Stimulated activated CD4-positive, alpha-beta T cell treated with anti-CD3 and anti-CD28 coated beads, Interleukin-1b, Interleukin-23, amount 100 ng/mL, for 4 hours (primary cell): ENCODE measurements at regions not wholly inside any gene's neighbourhood (a gene's known extent, or its start where the extent isn't known, plus 50 kb on each side); places are given as distances from the start of the nearest gene placed in this dataset.
A peak's percentile ranks its signal among the peaks of the same experiment; 100 is the strongest.

ENCODE experiments used
- DNase-seq, 2 donors: peaks; one replicate each; pipeline ENCODE4 v3.0.0-alpha.2; 2020; ENCODE audit warnings: low read depth in 2 of 2

DNA sequence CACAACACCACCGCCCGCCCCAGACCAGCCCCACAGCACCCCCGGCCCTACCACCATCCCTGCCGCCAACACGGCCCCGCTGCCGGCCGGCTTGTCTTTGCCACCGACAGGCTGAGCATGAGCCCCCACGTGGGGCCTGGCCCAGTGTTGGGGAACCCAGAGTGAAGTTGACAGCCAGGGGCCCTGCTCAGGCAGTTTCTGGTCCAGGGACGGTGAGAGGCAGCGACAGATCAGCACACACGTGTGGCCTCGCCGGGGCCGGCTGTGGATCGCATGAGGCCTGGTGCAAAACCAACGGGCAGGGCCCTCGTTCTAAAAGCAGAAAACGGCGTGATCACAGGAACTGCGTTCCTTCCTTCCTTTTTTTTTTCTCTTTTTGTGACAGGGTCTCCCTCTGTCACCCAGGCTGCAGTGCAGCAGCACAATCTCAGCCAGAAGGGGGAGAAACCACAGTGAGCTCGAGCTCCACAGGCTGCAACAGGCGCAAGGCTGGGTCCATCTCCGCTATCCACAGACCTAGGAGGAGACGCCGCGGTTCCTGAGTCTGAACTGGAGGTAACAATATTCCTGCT lies 50.5 kb upstream of the FBRSL1 start:
- DNase-seq = no peak

GRCh38 chr12:132438726-132439125 lies 51.2 kb upstream of the FBRSL1 start:
- DNase-seq = no peak

DNA sequence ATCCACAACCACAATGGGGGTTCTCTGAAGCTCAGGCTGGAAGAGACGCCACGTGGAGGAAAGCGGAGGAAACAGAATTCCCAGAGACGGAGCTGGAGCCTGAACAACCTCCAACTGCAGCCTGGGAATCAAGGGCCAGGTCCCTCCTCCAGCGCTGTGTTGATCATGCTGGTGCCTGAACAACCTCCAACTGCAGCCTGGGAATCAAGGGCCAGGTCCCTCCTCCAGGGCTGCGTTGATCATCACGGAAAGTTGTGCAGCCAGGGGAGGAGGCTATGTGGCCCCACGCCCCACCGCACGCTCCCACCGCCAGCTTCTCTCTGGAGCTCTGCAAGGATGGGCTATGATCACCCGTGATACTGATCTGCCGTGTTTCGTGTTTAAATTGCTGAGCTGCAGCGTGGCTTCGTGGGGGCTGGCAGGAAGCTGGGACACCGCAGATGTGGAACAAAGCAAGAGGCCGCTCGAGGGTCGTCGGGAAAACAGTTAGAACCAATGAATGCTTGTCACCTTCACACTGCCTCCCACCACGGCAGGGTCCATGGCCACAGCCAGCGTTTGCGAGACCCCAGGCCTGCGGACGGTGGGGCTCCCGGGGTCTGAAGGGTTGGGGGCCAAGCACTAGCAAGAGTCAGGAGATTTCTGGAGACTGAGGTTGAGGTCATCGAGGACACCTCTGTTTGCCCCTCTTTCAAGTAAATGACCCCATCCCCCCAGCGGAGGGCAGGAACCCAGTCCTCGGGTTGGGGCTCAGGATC lies 51.8 kb upstream of the FBRSL1 start:
- no peak for DNase-seq

DNA sequence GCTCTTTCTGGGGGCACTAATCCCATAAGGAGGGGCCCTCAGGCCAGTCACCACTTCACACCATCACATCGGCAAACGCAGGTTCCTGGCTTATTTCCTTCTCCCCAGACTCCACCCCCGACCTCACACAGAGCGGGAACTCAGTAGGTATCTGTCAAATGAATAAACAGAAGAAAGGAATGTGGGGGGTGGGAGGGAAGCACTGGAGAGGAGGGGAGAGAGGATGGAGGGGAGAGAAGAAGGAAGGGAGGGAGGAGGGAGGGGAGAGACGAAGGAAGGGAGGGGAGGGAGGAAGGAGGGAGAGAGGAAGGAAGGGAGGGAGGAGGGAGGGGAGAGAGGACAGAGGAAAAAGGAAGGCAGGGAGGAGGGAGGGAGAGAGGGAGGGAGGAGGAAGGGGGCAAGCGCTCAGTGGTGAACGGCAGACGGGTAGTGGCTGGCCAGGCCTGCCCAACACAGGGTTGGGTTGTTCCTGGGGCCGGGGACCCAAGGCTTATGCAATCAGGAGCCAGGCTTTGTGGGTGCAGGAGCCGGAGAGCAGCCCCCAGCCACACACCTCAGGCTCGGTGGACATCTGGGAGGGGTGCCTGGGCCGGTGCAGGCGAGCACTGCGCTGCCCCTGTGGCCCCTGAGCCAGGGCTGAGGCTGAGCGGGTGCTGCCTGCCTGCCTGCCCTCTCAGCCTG lies 52.6 kb upstream of the FBRSL1 start:
- no peak for DNase-seq

DNA sequence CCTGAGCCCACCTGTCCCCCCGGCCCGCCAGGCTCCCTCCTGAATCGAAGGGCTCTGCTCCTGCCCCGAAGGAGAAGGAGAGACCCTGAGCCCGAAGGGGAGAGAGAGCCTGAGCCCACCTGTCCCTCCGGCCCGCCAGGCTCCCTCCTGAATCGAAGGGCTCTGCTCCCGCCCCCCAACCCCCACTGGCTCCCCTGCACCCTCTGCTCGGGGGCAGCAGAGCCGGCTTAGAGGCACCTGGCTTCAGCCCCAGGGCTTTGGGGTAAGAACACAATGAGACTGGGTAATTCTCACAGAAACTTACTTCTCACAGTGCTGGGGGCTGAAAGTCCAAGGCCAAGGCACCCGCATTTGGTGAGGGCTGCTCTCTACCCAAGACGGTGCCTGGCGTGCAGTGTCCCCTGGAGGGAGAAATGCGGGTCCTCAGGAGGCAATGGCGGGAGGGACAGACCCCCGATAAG lies 53.1 kb upstream of the FBRSL1 start:
- no peak for DNase-seq

- DNase-seq = no peak
Measured at GRCh38 chr12:132435486-132436187, 54.3 kb upstream of the FBRSL1 start.

DNA sequence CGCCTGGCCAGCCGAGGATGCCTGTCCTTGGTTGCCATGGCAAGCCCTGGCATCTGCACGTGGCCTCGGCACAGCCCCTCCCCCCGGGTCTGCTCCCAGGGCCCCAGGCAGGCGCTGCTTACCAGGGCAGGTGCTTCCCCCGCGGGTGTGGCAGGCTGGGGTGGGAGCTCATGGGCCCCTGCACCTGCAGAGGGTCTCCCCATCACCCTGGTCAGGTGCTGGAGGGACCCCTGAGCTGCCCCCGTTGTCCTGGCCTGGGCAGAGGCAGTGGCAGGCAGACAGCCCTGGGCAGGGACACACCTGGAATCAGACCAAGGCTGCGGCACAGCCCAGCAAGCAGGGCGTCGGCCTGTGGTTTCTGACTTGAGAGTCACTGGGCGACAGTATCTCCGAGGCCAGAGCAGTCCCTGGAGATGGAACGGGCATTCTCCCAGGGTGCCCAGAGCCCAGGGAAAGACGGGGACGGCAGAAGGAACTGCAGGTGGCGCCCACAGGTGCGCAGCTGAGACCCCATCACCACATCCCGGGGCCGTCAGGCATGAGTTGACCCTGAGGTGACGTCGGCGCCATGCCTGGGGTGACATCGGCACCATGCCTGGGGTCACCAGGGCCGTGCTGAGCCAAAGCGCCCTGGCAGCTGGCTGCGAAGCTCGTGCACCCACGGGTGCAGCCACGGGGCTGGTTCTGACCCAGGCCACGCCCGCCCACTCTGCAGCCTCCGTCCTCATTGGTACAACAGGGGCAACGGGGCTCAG lies 56.1 kb upstream of the FBRSL1 start:
- no peak for DNase-seq

DNA sequence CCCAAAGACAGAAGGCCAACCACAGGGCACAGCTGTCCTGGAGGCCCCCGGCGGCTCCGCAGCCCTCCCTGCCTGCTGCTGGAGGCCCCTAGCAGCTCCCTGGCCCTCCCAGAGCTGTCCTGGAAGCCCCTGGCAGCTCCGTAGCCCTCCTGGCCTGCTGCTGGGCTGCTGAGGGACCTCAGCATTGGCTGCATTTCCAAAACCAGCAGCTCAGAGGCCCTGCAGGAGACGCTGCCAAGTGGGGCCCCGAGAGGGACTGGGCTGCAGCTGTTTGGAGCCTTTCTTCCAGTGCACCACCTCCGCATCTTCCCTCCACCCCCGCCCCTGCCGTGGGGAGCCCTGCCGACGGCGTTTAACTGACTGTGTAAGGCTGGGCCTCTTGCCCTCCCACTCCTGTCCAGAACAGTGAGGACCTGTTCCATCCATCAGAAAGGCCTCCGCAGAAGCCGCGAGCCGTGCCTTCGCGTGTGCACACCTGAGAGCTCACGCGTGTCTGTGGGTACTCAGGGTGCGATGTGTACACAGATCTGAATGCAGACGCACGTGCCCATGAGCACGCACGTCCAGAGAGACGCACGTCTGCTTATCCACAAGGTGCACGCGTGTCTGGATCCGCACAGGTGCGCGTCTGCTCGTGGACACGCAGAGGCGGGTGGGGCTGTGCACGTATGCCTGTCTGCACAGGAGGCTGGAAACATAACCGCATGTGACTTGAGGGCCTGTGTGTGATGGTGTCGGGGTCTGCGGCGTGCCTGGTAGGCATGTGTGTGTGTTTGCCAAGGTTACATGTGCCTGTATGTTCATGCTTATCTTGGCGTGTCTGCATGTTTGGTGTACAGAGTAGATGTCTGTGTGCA lies 57.0 kb upstream of the FBRSL1 start:
- no peak for DNase-seq

- no peak for DNase-seq
Measured at GRCh38 chr12:132432126-132432705, 57.7 kb upstream of the FBRSL1 start.

GRCh38 chr12:132430838-132431774 lies 58.8 kb upstream of the FBRSL1 start:
- no peak for DNase-seq

GRCh38 chr12:132429946-132430643 lies 59.9 kb upstream of the FBRSL1 start:
- peak; percentile 27 to 37 for DNase-seq

GRCh38 chr12:132429602-132429945 lies 60.4 kb upstream of the FBRSL1 start:
- DNase-seq = no peak

DNA sequence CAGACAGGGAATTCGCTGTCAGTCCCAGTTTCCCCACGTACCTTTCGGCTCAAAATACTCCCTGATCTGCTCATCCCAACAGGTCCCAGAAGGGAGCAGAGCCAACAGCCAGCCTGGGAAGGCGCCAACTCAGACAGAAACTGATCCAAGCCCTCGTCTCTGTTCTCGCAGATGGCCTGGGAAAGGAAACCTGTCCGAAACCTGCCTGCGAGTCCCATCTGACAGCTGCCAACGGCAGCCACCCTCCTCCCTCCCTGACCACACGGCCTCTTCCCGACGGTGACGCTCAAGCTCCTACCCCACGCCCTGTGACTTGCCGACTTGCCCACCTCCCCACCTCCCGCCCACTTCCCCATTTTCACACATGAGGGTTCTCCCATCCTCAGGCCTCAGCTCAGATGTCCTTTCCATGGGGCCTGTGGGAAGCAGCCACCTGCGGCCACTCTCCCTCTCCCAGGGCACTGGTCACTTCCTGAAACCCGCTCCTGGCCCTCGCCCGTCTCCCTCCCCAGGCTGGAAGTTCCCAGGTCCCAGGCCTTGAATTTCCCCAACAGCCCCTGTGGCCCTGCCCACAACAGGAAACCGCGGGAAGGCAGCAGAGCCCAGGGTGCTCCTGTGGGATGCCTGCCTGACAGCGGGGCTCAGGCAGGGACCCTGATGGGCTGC lies 60.9 kb upstream of the FBRSL1 start:
- DNase-seq = no peak

DNA sequence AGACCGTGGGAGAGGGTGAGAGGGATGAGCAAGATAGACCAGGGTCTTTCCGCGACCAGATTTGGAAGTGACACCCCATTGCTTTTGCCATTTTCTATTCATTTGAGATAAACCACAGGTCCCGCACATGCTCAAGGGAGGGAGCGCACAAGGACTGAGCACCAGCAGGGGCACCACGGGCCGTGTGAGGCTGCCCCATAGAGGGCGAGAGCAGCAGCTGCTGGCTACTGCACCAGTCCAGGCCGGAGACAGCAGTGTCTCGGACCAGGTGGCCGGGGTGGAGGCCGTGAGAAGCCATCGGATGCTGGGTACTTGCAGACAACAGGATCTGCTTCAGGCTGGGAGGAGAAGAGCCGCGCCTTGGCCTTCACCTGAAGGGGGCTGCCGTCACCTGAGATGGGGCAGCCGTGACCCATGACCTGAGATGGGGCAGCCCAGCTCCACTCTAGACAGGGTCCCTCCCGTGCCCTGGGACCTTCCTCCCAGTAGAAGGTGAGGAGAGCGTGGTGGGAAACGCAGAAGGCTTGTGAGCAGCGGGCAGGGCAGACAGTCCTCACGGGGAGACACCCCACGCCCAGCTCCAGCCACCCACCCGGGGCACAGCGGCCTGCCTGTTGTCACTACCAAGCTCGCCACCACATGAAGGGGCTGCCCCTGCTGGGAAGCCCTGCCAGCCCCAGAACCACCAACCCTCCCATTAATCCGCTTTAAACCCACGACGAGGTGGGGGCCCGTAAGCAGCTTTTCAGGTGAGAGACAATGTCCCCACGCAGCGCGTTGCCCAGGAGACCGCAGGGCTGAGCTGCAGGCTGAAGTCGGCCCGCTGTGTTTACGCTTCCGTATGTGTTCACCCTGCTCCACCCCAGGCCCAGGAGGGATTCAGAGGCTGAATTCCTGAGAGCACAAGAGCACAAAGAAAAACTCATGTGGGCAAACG lies 61.7 kb upstream of the FBRSL1 start:
- no peak for DNase-seq

DNA sequence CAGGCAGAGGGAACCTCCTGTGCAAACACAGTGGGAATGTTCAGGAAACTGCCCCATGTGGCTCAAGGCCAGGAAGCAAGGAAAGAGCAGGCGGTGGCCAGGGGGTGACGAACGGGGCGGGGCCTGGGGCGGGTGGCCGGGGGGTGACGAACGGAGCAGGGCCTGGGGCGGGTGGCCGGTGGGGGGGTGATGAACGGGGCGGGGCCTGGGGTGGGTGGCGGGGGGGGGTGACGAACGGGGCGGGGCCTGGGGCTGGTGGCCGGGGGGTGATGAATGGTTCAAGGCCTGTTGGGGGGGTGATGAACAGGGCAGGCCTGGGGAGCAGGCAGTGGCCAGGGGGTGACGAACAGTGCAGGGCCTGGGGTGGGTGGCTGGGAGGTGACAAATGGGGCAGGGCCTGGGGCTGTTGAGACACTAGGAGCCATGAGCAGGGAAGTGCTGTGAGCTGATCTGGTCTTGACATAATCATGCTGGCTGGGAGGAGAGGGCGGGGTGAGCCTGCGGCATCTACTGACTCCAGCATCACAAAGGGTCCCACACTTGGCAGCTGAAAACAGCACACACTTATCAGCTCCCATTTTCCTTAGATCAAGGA lies 62.7 kb upstream of the FBRSL1 start:
- no peak for DNase-seq

DNA sequence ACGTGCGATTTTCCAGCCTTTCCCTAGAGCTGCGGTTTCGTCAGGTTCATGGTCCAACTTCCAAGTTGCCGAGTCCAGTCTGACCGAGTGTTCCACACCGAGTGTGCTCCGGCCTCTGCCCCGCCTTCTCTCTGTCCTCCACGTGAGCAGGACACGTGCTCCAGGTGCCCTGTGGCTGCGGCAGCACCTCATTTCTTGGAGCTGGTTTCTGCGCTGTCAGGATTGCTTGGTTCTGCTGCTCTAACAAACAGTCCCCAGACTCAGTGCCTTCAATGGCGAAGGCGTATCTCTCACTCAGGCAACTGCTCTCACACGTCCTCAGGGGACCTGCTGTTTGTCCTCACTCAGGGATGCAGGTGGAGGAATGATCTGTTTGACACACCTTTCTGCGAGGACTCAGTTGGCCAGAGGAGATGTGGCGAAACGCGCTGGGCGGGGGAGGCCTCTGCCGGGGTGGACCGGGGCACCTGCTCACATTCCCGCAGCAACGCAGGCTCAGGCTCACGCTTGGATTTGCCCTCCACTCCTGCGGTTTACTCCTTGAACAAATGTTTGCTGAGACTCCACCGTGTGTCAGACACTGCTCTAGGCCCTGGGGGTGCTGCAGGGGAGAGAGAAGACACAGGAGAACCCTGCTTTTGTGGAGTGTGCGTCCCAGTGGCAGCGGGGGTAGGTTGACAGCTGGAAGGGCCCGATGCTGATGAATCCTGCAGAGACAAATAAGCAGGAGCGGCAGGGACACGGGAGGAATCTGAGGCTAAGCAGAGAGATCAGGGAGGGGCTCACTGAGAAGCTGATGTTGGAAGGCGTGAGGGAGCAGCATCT lies 63.4 kb upstream of the FBRSL1 start:
- DNase-seq = no peak
